ENCODE measurements at regions not wholly inside any gene's neighbourhood (a gene's known extent, or its start where the extent isn't known, plus 50 kb on each side); places are given as distances from the start of the nearest gene placed in this dataset.

- Mint-ChIP-seq H3K27me3 (ENCODE audit: unreplicated experiment) (peaks cover 5% of the 10 kb centered on the region), H3K4me1 (ENCODE audit: unreplicated experiment) (peaks cover 15% of the 10 kb centered on the region), H3K27ac (ENCODE audit: unreplicated experiment) (no peak overlapping the region), H3K9me3 (ENCODE audit: unreplicated experiment) (no peaks in the 10 kb centered on the region), H3K4me3 (ENCODE audit: unreplicated experiment) (no peak overlapping the region), H3K36me3 (ENCODE audit: unreplicated experiment) (no peaks in the 10 kb centered on the region)
- DNase-seq (ENCODE audit: extremely low spot score, unreplicated experiment), result no peak
- TF ChIP-seq CTCF (IDR thresholded peaks at IDR 0.05), result no peak
Measured at GRCh38 chr12:25324861-25325260, 74.1 kb upstream of the KRAS start.

- H3K4me1 Mint-ChIP-seq (ENCODE audit: unreplicated experiment), result peaks cover 15% of the 10 kb centered on the region
- no peak overlapping the region for H3K27ac Mint-ChIP-seq (ENCODE audit: unreplicated experiment)
- no peak for TF ChIP-seq CTCF (IDR thresholded peaks at IDR 0.05)
- H3K4me3 Mint-ChIP-seq (ENCODE audit: unreplicated experiment), result no peak overlapping the region
- no peaks in the 10 kb centered on the region for H3K9me3 Mint-ChIP-seq (ENCODE audit: unreplicated experiment)
- peaks cover 4% of the 10 kb centered on the region for H3K27me3 Mint-ChIP-seq (ENCODE audit: unreplicated experiment)
- H3K36me3 Mint-ChIP-seq (ENCODE audit: unreplicated experiment), result no peaks in the 10 kb centered on the region
- no peak for DNase-seq (ENCODE audit: extremely low spot score, unreplicated experiment)
Measured at GRCh38 chr12:25323581-25323982, 72.9 kb upstream of the KRAS start.

DNA sequence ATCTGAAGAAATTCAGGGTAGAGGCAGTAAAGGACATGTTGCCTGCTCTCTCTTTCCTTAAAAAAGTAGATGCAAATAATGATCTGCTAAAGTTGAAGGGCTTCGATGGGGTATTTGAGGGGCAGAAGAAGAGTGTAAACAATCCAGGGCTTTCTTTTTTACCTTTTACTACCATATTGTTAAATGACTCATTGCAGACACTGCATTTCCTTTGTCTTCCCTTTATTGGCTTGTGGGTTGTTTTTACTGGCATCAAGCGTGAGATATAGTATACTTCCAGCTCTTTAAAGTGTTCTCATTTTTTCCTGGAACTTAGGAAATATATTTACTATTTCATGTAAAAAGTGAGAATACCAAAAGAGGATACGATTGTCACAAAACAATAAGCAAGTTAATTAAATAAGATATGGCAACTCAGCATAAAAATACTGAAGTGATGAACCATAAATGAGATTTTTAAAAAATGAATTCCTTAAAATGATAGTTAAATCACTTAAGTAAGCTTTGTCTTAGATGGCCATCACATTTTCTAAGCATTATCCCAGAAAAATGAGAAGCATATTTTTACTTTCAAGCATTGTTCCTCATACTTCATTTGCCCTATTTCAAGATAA, 72.3 kb upstream of the KRAS start:
- no peak overlapping the region for H3K27ac Mint-ChIP-seq (ENCODE audit: unreplicated experiment)
- H3K36me3 Mint-ChIP-seq (ENCODE audit: unreplicated experiment), result no peaks in the 10 kb centered on the region
- H3K27me3 Mint-ChIP-seq (ENCODE audit: unreplicated experiment), result peaks cover 4% of the 10 kb centered on the region
- no peaks in the 10 kb centered on the region for H3K9me3 Mint-ChIP-seq (ENCODE audit: unreplicated experiment)
- H3K4me1 Mint-ChIP-seq (ENCODE audit: unreplicated experiment), result peaks cover 15% of the 10 kb centered on the region
- no peak for DNase-seq (ENCODE audit: extremely low spot score, unreplicated experiment)
- TF ChIP-seq CTCF (IDR thresholded peaks at IDR 0.05), result no peak
- no peak overlapping the region for H3K4me3 Mint-ChIP-seq (ENCODE audit: unreplicated experiment)

DNA sequence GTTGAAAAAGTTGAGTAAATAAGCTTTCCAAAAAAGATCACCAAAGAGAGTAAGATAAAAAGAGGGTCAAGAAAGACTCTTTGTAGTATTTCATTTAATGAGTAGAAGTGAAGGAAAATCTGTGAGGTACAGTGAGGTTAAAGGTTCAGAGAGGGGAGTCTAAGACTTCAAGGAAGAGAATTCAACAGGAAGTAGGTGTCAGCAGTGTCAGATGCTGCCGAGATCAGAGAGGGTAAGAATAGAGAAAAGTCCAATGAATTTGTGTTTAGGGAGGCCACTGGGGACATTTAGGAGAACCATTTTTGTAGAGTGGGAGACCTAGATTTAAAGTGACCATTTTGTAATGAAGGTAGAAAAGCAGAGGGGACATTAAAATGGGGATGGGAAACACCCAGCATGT, 71.6 kb upstream of the KRAS start:
- no peaks in the 10 kb centered on the region for H3K9me3 Mint-ChIP-seq (ENCODE audit: unreplicated experiment)
- H3K4me3 Mint-ChIP-seq (ENCODE audit: unreplicated experiment), result no peak overlapping the region
- TF ChIP-seq CTCF (IDR thresholded peaks at IDR 0.05), result no peak
- H3K27me3 Mint-ChIP-seq (ENCODE audit: unreplicated experiment), result peaks cover 9% of the 10 kb centered on the region
- no peak for DNase-seq (ENCODE audit: extremely low spot score, unreplicated experiment)
- H3K27ac Mint-ChIP-seq (ENCODE audit: unreplicated experiment), result no peak overlapping the region
- H3K36me3 Mint-ChIP-seq (ENCODE audit: unreplicated experiment), result no peaks in the 10 kb centered on the region
- H3K4me1 Mint-ChIP-seq (ENCODE audit: unreplicated experiment), result peaks cover 18% of the 10 kb centered on the region

GRCh38 chr12:25321772-25322171, 71.0 kb upstream of the KRAS start:
- no peak for DNase-seq (ENCODE audit: extremely low spot score, unreplicated experiment)
- H3K4me1 Mint-ChIP-seq (ENCODE audit: unreplicated experiment), result peaks cover 20% of the 10 kb centered on the region
- H3K27ac Mint-ChIP-seq (ENCODE audit: unreplicated experiment), result no peak overlapping the region
- no peaks in the 10 kb centered on the region for H3K36me3 Mint-ChIP-seq (ENCODE audit: unreplicated experiment)
- H3K9me3 Mint-ChIP-seq (ENCODE audit: unreplicated experiment), result no peaks in the 10 kb centered on the region
- no peak for TF ChIP-seq CTCF (IDR thresholded peaks at IDR 0.05)
- peaks cover 9% of the 10 kb centered on the region for H3K27me3 Mint-ChIP-seq (ENCODE audit: unreplicated experiment)
- no peak overlapping the region for H3K4me3 Mint-ChIP-seq (ENCODE audit: unreplicated experiment)
